MCF 10A (cell line): ENCODE measurements at regions not wholly inside any gene's neighbourhood (a gene's known extent, or its start where the extent isn't known, plus 50 kb on each side); places are given as distances from the start of the nearest gene placed in this dataset.

ENCODE experiments used
- BruUV-seq: library from RNA; stranded (reverse); fragments of 400-500 nt; replicated peaks from 2 replicates; lab custom pipeline; 2021; lab: Mats Ljungman, UMichigan
- CTCF ChIA-PET: fragments of 300-600 bp; sonication (Branson Sonifier 250); formaldehyde crosslinking; extraction: SDS; loops from one replicate; lab custom pipeline; 2021; ENCODE audit warnings: antibody characterized with exemption, inconsistent platforms; lab: Yijun Ruan, JAX
- POLR2A ChIA-PET: fragments of 300-600, 350-650 bp; sonication (Branson Sonifier 250); formaldehyde crosslinking; extraction: SDS; loops from one replicate; lab custom pipeline; 2020; ENCODE audit warnings: antibody characterized with exemption, inconsistent platforms; lab: Yijun Ruan, JAX
- DNase-seq: peaks from one replicate; pipeline ENCODE4 v3.0.0-alpha.2; 2018; ENCODE audit not compliant: unreplicated experiment
- H3K27ac Mint-ChIP-seq: one replicate; pipeline ENCODE4 v1.8.0; 2022; ENCODE audit warnings: mild to moderate bottlenecking, low read depth, mixed read lengths; ENCODE audit not compliant: unreplicated experiment
- H3K27me3 Mint-ChIP-seq: one replicate; pipeline ENCODE4 v1.8.0; 2022; ENCODE audit warnings: mixed read lengths; ENCODE audit not compliant: insufficient read depth, unreplicated experiment
- H3K36me3 Mint-ChIP-seq: one replicate; pipeline ENCODE4 v1.8.0; 2022; ENCODE audit warnings: mild to moderate bottlenecking, moderate library complexity, mixed read lengths; ENCODE audit not compliant: insufficient read depth, unreplicated experiment
- H3K4me1 Mint-ChIP-seq: one replicate; pipeline ENCODE4 v1.8.0; 2022; ENCODE audit warnings: mixed read lengths; ENCODE audit not compliant: insufficient read depth, unreplicated experiment
- H3K4me3 Mint-ChIP-seq: one replicate; pipeline ENCODE4 v1.8.0; 2022; ENCODE audit warnings: mild to moderate bottlenecking, moderate library complexity, mixed read lengths; ENCODE audit not compliant: unreplicated experiment
- H3K9me3 Mint-ChIP-seq: one replicate; pipeline ENCODE4 v1.8.0; 2022; ENCODE audit warnings: mixed read lengths; ENCODE audit not compliant: unreplicated experiment
- CTCF ChIP-seq: fragments of 200-600 bp; IDR thresholded peaks from one replicate; pipeline ENCODE4 v1.8.0; 2022; ENCODE audit warnings: antibody characterized with exemption, mild to moderate bottlenecking; ENCODE audit not compliant: unreplicated experiment
- intact Hi-C: fragments of 100-400 bp; cut with micrococcal nuclease; formaldehyde crosslinking; loops from 2 replicates; pipeline ENCODE4 v1.14.1; 2022

DNA sequence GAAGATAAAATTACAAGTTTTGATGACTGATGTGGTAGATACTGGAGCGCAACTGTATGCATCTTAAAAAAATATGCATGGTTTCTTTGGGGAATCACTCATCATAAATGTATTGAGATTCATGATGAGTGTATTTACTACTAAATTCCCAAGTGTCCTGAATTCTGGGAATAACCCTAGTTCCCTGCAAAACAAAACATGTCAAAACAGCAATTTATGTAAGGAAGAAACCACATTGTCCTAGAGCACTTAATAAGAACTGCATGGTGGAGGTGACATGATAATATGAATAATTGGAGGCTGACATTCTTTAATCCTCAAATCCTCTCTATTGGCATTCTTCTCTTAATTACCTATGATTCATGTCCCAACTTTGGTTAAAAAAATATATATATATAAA lies 1804.7 kb downstream of the STIM2 start:
- CTCF ChIA-PET = no interaction called here
- H3K36me3 Mint-ChIP-seq = no peaks in the 10 kb centered on the region
- peaks cover 6% of the 10 kb centered on the region for H3K9me3 Mint-ChIP-seq
- H3K27ac Mint-ChIP-seq = no peak overlapping the region
- POLR2A ChIA-PET = no interaction called here
- DNase-seq = no peak
- H3K4me1 Mint-ChIP-seq = no peaks in the 10 kb centered on the region
- BruUV-seq = no TSS peak
- no peak overlapping the region for H3K4me3 Mint-ChIP-seq
- no peak for TF ChIP-seq CTCF
- H3K27me3 Mint-ChIP-seq = no peaks in the 10 kb centered on the region
- intact Hi-C loops = no loop called here

- no peak for DNase-seq
- no peaks in the 10 kb centered on the region for H3K9me3 Mint-ChIP-seq
- H3K36me3 Mint-ChIP-seq = no peaks in the 10 kb centered on the region
- ChIA-PET CTCF (no interaction called here), POLR2A (no interaction called here)
- no peak for TF ChIP-seq CTCF
- BruUV-seq = no TSS peak
- intact Hi-C loops = no loop called here
- no peak overlapping the region for H3K4me3 Mint-ChIP-seq
- no peaks in the 10 kb centered on the region for H3K27me3 Mint-ChIP-seq
- H3K4me1 Mint-ChIP-seq = no peaks in the 10 kb centered on the region
- H3K27ac Mint-ChIP-seq = no peak overlapping the region
Measured at GRCh38 chr4:28675582-28675981, 1814.9 kb downstream of the STIM2 start.

- no peaks in the 10 kb centered on the region for H3K4me1 Mint-ChIP-seq
- POLR2A ChIA-PET = no interaction called here
- H3K9me3 Mint-ChIP-seq = no peaks in the 10 kb centered on the region
- H3K27me3 Mint-ChIP-seq = no peaks in the 10 kb centered on the region
- H3K4me3 Mint-ChIP-seq = no peak overlapping the region
- H3K36me3 Mint-ChIP-seq = no peaks in the 10 kb centered on the region
- no peak for TF ChIP-seq CTCF
- H3K27ac Mint-ChIP-seq = no peak overlapping the region
- intact Hi-C loops = no loop called here
- no TSS peak for BruUV-seq
- CTCF ChIA-PET = no interaction called here
- DNase-seq = no peak
Measured at GRCh38 chr4:28677808-28678207, 1817.2 kb downstream of the STIM2 start.

DNA sequence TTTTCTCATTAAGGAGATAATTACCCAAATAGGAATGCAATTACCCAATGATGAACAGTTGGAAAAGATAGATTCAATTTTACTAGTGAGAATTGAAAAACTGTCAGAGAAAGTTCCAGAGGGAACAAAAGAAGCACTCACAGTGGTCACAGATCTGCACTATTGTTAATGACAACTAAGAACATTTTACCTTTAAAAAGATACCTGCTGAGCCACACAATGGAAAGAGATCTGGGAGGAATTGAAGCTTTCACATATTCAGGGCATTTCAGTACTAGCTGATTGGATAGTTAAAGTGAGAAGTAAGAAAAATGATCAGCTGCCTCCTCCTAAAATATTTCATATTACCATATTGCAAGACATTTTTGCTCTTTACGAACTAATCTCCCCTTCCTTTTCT lies 1822.2 kb downstream of the STIM2 start:
- CTCF ChIA-PET = no interaction called here

More for the DNA sequence above, 1822.2 kb downstream of the STIM2 start:
- H3K4me1 Mint-ChIP-seq = no peaks in the 10 kb centered on the region
- BruUV-seq = no TSS peak
- no peaks in the 10 kb centered on the region for H3K36me3 Mint-ChIP-seq
- no peak for TF ChIP-seq CTCF
- H3K9me3 Mint-ChIP-seq = peaks cover 9% of the 10 kb centered on the region
- POLR2A ChIA-PET = no interaction called here
- H3K27me3 Mint-ChIP-seq = no peaks in the 10 kb centered on the region
- DNase-seq = no peak
- intact Hi-C loops = no loop called here
- H3K27ac Mint-ChIP-seq = no peak overlapping the region
- no peak overlapping the region for H3K4me3 Mint-ChIP-seq
